GM18508 (cell line): ENCODE measurements at regions not wholly inside any gene's neighbourhood (a gene's known extent, or its start where the extent isn't known, plus 50 kb on each side); places are given as distances from the start of the nearest gene placed in this dataset.
"Not testable (repeated sequence)": the region's sequence is repeated elsewhere in the genome, so short reads cannot be mapped to it uniquely, and the experiment has no call there.

ENCODE experiments used
- ATAC-seq: cut with Tn5 transposase; IDR thresholded peaks from one replicate; pipeline ENCODE4 v1.9.1; 2021; ENCODE audit warnings: moderate number of reproducible peaks; ENCODE audit not compliant: insufficient read depth, unreplicated experiment

DNA sequence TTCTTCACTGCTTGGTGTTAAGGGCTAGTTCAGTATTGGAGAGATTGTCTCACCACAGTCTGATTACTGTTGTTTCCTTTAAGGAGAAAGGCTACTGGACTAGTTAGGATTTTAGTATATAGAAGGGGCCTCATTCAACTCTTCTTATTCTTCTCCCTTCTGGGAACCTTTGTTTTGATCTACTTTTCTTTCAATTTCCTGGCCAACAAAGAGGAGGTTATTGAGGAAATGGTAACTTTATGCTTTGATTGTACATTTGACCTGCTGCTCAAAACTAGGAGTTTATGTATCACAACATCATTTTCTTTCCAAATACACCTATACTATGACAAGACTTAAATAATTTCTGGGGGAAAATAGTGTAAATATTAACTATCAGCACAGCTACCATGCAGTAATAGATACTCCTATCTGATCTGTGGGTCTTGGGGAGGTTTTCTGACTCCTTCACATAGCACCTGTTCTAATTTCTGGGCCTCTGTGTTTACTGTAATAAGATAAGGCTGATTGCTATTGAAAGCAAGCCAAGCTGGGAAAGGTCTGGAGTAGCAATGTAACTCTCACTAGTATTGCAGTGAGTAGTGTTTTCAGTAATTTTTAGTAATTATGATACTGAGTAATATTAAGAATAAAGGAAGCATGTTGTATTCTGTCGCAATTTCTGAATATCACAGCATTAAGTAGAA lies 395.3 kb downstream of the NUP35 start:
- ATAC-seq = no peak

DNA sequence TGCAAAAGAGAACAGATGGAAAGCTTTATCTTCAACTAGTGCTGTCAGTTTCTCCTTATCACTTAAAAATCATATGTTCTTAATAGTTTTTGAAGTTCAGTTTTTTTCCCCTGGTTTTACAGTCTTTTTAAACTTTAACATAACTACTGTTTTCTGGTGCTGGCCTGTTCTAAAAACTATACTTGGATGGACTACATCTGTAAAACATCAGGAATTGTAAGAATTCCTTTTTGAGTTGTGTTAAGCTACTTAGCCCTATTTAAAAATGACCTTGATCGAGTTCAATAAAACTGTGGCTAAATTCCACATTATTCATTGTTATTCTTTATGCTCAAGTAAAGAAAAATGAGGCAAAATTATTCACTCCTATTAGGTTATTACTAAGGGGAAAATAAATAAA lies 397.7 kb downstream of the NUP35 start:
- no peak for ATAC-seq

DNA sequence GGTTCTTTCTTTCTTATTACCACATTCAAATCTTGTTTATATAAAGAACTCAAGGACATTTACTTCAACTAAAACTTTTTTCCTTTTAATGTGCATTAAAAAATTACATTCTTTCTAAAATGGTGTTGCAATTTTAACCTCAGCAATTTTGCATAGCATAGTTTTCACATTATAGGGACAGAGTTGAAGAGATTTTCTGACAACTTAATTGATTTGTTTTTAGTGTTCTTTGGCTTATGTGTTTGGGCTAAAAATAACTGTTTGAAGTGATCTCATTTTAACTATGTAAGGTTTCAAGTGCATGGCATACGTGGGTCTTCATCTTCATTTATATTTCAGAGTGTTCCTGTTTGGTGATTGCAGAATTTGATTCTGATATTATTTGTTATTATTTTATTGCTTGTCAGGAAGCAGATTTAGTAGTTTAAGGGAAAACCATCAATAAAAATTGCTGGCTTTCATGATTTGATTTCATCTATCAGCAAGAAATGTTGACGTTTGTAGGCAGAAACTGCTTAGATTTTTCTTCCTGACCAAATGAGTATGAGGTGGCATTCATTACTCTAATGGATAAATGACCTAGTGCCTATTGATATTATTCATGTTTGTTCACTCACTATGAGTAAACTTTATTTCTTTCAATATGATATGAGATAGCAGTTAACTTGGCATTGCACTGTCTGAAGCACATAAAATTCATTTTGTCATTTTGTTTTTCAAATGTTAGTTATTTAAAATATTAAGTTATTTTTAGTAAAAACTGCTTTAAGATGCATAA lies 398.4 kb downstream of the NUP35 start:
- no peak for ATAC-seq

DNA sequence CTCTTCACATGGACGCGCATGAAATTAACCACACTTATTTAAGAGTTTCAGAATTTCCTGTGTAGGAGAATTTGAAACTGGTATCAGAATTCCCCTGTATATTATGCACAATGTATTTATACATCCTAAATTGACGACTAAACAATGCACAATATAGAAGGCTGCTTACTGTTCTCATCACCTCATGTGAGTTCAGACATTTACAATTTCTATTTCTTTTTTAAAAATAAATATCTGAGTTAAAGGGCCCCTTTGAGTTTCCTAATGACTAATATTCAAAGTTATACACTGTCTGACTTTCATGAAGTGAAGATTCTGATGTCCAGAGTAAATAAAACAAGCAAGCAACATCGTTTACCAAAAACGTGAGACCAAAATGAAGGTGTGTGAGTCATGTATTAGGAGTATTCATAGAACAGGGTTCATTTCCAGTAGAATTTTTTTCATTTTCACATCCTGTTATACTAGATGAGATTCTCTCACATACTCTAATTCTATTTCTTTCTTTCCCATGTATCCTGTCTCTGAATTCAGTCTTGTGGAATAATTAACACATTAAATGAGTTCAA lies 406.2 kb downstream of the NUP35 start:
- ATAC-seq = peak; percentile 76

DNA sequence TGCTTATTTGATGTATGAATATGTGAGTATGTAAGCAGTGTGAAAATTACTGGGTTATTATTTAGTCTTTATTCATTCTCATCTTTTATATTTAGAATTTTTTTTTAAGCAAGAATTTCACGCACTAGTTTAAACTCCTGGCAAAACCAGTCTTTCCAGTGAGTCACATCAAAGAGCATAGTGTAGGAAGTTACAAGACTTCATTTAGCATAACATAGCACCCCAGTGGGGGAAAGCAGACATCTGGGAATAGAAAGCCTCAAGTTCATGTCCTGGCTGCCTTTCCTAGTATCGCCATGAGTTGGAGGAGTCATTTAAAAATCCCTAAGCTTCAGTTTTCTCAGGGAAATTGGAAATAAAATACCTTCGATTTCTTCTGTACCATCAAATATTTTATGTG lies 408.3 kb downstream of the NUP35 start:
- no peak for ATAC-seq

DNA sequence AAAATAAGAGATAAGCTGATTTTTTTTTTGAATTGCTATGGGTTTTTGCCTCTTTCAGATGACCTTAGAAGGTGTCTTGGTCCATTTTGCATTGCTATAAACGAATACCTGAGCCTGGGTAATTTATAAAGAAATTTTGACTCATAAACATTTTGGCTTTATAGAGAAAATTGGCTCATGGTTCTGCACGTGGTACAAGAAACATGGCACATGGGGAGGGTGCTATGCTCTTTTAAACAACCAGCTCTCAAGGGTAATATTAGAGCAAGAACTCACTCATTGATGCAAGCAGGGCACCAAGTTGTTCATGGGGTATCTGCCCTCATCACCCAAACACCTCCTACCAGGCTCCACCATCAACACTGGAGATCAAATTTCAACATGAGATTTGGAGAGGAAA lies 408.8 kb downstream of the NUP35 start:
- no peak for ATAC-seq

DNA sequence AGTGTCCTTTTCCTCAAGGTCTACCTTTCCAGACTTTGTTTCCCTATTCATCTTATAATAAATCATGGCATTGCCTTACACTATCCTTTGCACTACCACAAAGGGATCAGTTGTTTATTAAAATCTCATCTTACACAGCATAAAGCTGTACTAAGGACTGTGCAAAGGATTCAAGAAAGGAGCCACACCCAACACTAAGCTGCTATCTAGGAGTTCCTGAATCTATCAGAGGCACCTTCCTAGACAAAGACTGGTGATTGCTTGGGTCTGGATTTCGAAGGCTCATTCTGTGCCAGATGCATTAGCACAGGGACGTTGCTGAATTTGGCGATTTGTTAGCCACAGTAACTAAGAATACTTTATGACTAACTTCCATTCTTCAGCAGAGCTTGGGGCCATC lies 412.0 kb downstream of the NUP35 start:
- ATAC-seq = no peak

DNA sequence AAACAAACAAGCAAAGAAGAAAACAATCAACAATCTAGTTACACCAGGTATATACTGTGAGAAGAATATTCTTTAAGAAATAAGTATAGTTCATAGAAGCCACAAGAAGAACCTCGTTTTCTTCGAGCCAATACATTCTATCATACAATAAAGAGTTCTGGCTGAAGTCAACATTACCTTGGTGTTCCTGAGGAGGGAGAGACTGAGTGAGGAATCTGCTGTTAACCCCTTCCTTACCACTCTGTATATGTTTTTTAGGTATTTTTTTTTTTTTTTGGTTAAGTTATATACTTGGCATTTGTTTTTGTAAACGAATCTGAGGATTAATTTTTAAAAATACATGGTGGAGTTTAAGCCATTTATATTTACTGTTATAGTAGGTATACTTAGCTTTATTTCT lies 412.5 kb downstream of the NUP35 start:
- no peak for ATAC-seq

DNA sequence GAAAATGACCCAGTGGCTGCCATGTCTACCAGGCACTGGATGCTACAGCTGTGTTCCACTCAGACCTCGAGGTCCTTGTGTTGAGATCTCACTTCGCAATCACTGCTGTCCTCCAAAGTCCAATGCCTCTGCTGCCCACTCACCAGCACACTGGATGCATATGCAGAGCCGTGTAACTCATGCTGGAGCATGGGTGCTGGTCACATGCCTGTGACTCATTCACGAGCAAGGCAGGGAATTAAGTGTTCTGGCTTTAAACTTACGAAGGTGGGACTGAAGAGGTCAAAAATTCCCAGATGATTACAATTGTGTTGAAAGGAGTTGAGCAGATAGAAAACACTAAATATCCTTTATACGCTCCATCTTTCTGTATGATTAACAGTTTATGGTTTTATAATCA lies 417.5 kb downstream of the NUP35 start:
- ATAC-seq = no peak

DNA sequence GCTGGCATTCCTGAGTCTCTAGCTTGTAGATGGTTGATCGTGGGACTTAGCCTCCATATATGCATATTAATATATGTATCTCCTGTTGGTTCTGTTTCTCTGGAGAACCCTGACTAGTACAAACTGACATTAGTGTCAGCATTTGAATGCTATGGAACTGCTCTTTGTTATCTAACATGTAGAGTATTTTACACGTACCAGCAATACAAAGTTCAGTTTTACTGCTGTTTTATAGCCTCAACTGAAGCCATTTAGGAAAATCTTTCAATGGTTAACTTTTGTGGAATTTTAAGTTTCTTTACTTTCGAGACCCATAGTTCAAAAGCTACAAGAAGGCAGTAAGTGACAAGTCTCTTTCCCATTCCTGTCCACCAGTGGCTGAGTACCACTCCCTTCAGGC lies 418.4 kb downstream of the NUP35 start:
- no peak for ATAC-seq

DNA sequence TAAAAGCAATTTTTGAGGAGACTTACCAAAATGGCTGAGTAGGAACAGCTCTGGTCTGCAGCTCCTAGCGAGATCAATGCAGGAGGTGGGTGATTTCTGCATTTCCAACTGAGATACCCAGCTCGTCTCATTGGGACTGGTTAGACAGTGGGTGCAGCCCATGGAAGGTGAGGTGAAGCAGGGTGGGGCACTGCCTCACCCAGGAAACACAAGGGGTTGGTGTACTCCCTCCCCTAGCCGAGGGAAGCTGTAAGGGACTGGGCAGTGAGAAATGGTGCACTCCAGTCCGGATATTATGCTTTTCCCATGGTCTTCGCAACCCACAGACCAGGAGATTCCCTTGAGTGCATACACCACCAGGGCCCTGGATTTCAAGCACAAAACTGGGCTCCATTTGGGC lies 419.0 kb downstream of the NUP35 start:
- ATAC-seq = no peak

DNA sequence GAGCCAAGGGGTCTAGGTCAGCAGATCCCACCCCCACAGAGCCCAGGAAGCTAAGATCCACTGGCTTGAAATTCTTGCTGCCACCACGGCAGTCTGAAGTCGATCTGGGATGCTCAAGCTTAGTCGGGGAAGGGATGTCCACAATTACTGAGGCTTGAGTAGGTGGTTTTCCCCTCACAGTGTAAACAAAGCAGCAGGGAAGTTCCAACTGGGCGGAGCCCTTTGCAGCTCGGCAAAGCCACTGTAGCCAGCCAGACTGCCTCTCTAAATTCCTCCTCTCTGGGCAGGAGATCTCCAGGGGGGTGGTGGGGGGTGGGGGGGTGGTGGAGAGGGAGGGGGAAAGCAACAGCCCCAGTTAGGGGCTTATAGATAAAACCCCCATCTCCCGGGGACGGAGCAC lies 419.5 kb downstream of the NUP35 start:
- ATAC-seq = peak; percentile 95

DNA sequence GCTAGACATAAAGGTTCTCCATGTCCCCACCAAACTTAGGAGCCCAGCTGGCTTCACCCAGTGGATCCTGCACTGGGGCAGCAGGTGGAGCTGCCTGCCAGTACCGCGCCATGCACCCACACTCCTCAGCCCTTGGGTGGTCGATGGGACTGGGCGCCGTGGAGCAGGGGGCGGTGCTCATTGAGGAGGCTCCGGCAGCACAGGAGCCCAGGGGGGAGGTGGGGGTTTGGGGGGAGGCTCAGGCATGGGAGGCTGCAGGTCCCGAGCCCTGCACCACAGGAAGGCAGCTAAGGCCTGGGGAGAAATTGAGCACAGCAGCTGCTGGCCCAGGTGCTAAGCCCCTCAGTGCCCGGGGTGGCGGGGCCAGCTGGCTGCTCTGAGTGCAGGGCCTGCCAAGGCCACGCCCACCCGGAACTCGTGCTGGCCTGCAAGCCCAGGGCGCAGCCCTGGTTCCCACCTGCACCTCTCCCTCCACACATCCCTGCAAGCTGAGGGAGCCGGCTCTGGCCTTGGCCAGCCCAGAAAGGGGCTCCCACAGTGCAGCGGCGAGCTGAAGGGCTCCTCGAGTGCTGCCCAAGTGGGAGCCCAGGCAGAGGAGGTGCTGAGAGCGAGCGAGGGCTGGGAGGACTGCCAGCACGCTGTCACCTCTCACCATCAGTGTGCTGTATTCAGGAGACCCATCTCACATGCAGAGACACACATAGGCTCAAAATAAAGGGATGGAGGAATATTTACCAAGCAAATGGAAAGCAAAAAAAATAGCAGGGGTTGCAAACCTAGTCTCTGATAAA lies 422.5 kb downstream of the NUP35 start:
- ATAC-seq = not testable (repeated sequence)

DNA sequence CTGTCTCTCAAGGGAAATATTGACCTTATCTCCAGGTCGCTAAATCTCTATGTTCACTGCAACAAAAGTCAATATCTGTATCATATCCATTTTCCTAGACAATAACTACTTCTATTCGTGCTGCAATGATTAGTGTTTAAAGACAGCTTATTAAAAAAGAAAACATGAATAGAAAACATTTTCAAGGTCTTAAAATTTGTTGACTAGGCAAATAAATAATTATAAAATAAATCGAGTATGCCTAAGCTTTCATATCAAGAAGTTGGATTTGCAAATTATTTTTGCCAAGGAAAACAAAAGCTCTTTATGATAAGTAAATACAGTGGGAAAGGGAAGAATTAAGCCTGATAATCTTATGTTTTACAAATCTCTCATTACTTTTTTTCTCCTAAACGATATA lies 428.5 kb downstream of the NUP35 start:
- no peak for ATAC-seq

DNA sequence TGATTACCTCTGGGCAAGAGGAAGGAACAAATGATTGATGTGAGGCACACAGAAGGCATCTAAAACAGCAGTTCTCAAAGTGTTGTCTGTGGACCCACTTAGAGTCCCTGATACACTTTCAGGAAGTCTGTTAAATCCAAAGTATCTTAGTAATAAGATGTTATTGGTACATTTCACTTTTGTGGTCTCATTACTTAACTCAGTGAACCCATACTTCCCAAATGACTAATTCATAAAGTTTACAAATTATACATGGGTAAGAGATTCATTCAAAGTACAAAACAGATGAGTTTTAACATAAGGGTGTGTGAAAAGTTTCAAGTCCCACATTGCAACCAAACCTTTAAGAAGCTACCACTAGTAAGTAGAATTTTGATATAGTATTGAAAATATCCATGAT lies 440.5 kb downstream of the NUP35 start:
- no peak for ATAC-seq

DNA sequence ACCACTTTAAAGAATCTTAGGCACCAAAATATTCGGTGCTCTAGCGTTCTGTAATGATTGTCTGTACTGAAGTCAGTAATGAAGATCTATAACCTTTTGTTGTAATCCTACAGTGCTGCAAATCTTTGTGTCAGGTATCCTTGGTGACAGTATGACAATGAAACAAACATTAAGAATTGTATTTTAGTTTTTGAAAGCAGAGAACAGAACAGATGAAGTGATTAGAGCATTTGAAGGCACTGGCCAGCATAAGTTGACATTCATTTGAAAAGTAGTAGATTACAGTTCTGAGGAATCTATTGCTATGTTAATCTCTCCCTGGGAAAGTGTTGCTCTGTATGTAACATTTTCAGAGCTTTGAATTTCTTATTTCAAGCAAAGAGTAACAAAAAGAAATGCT lies 451.2 kb downstream of the NUP35 start:
- ATAC-seq = no peak

DNA sequence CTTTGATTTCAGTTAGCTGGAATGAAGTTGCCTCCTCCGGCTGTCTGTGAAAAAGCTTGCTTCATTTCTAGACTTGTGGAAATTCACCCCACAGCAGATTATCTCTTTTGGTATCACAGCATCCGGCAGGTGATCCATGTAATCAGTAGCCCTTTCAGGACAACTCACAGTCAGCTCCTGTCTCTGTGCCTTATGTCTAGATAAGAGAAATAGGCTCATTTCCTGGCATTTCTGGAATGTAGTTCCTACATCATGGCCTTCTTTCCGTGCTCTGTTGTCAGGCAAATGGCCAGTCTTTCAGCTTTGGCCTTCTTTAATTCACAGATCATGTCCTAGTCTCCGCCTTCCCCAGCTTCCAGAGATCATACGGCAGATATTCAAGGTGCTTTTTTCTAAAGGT lies 455.4 kb downstream of the NUP35 start:
- ATAC-seq = no peak

DNA sequence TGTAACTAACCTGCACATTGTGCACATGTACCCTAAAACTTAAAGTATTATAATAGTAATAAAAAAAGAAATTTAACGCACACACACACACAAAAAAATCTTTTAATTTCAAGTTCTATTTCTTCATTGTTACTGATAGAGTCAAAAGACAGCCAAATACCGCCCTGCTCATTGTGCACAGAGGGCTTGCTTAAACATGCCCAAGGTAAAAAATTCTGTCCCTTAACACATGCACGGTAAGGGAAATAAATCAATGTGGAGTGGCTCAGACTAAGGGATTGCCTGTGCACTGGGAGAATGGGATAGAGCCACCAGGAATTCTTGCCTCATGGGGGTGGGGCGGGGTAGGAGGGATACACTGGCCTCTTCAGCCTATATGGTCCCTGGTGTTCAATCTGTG lies 468.0 kb downstream of the NUP35 start:
- no peak for ATAC-seq

DNA sequence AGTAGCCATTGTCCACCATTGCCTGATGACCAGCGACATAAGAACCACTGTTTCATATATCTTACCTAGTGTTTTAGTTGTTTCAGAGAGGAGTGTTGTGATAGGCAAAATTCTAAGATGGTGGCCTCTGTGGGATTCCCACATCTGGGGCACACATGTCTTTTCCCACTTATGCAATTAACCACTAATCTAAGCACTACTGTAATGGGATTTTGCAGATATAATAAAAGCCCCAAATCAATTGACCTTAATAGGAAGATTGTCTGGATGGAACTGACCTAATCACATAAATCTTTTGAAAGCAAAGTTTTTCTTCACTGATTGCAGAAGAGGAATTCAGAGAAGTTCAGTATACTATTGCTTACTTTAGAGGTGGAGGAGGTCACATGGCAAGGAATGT lies 469.9 kb downstream of the NUP35 start:
- no peak for ATAC-seq

DNA sequence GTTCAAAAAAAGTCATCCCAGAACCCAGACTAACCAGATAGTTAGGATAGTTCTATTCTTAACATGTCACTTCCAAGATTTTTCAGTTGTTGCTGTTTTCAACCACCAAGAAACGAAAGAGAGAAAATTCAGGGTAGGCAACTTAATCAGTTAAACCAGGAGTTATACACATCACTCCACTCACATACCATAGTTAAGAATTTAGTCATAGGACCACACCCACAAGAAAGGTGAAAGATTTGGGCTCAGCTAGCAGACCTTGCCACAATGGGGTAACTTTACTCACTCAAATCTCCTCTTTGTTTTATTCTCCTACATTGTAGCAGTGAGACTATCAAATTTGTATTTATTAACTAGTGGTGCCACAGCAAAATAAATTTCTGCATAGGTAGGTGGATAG lies 473.6 kb downstream of the NUP35 start:
- no peak for ATAC-seq

DNA sequence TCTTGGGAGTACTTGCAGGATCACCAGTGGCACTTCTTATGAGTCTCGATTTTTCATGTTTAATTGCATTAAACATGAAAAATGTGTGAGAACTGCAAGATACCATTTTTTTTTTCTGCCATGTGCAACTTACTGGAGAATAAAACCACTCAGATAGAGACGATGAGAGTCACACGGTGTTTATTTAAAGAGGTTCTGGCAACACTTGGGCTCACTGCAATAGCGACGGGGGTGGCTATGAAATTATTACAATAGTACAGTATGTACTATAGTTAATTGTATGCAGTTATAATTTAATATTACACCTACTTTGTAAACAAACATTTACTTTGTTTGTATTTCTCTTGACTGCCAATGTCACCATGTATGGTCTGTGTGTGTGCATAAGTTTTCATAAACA lies 479.8 kb downstream of the NUP35 start:
- ATAC-seq = no peak
